ENCODE measurements at regions not wholly inside any gene's neighbourhood (a gene's known extent, or its start where the extent isn't known, plus 50 kb on each side); places are given as distances from the start of the nearest gene placed in this dataset.

DNA sequence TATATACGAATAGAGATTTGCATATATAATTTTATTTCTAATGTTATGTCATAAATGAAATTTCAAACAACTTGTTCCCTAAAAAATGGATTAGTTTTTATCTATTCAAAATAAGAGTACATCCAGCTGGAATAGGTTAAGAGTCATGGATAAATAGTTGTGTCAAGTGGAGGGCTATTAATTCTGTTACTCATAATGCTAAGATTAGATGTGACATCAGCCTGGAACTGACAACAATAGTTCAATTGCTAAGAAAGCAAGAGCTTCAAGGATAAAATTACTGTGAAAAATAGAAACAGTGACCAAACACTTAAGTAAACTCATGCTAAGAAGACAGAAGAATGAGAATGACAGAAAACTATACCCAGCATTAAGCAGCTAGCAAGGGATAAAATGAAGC, 92.2 kb upstream of the CDH9 start (continued):
- no peak for TF ChIP-seq NRF1 (IDR thresholded peaks at IDR 0.05; ENCODE audit: low read depth, low read length)
- no peak for TF ChIP-seq TBP (IDR thresholded peaks at IDR 0.05; ENCODE audit: low read depth, low read length)
- TF ChIP-seq HDAC6 (IDR thresholded peaks at IDR 0.05; ENCODE audit: low read depth, low read length), result no peak
- no peak for TF ChIP-seq CTBP2 (IDR thresholded peaks at IDR 0.05; ENCODE audit: borderline replicate concordance, insufficient read depth, insufficient read length, low read length)

Measured in H1 (cell line).